ENCODE measurements at regions not wholly inside any gene's neighbourhood (a gene's known extent, or its start where the extent isn't known, plus 50 kb on each side); places are given as distances from the start of the nearest gene placed in this dataset.

GRCh38 chr14:51386411-51386810, 146.4 kb downstream of the TMX1 start:
- TF ChIP-seq CTCF (IDR thresholded peaks at IDR 0.05; ENCODE audit: low read depth, low read length, poor library complexity, severe bottlenecking) (no peak), EZH2phosphoT487 (IDR thresholded peaks at IDR 0.05; ENCODE audit: borderline replicate concordance, low read length) (no peak)

All from DOHH2 (cell line).